Glomerular visceral epithelial cell (primary cell): ENCODE measurements at regions not wholly inside any gene's neighbourhood (a gene's known extent, or its start where the extent isn't known, plus 50 kb on each side); places are given as distances from the start of the nearest gene placed in this dataset.

Source experiments
- DNase-seq: peaks from one replicate; pipeline ENCODE4 v3.0.0-alpha.2; 2016; ENCODE audit errors: extremely low spot score

GRCh38 chr1:86229405-86229975, 72.9 kb upstream of the COL24A1 start:
- DNase-seq, result no peak

- DNase-seq, result no peak
Observed at GRCh38 chr1:86228546-86228945, 72.0 kb upstream of the COL24A1 start.

GRCh38 chr1:86227026-86227425, 70.5 kb upstream of the COL24A1 start:
- DNase-seq, result no peak

- no peak for DNase-seq
Observed at GRCh38 chr1:86226204-86226603, 69.6 kb upstream of the COL24A1 start.

- no peak for DNase-seq
Observed at GRCh38 chr1:86224651-86225310, 68.2 kb upstream of the COL24A1 start.

- no peak for DNase-seq
Observed at GRCh38 chr1:86218859-86219258, 62.3 kb upstream of the COL24A1 start.

GRCh38 chr1:86214605-86215004, 58.0 kb upstream of the COL24A1 start:
- DNase-seq, result no peak

- no peak for DNase-seq
Observed at GRCh38 chr1:86209346-86209745, 52.8 kb upstream of the COL24A1 start.

GRCh38 chr1:86207323-86207722, 50.8 kb upstream of the COL24A1 start:
- DNase-seq, result peak; percentile 72
